Activated naive CD4-positive, alpha-beta T cell treated with anti-CD3 and anti-CD28 coated beads, Interleukin-2, amount 50 U/mL, for 16 hours (primary cell): ENCODE measurements at regions not wholly inside any gene's neighbourhood (a gene's known extent, or its start where the extent isn't known, plus 50 kb on each side); places are given as distances from the start of the nearest gene placed in this dataset.

Experiments used
- DNase-seq: peaks from one replicate; pipeline ENCODE4 v3.0.0-alpha.2; 2020

GRCh38 chr18:59957957-59958356, 58.2 kb downstream of the PMAIP1 start:
- no peak for DNase-seq

- no peak for DNase-seq
These were observed 55.0 kb downstream of the PMAIP1 start for GRCh38 chr18:59954755-59955156.

GRCh38 chr18:59954241-59954640, 54.4 kb downstream of the PMAIP1 start:
- no peak for DNase-seq
